GM19238 (cell line): ENCODE measurements at regions not wholly inside any gene's neighbourhood (a gene's known extent, or its start where the extent isn't known, plus 50 kb on each side); places are given as distances from the start of the nearest gene placed in this dataset.
A peak's percentile ranks its signal among the peaks of the same experiment; 100 is the strongest.
"Not testable (repeated sequence)": the region's sequence is repeated elsewhere in the genome, so short reads cannot be mapped to it uniquely, and the experiment has no call there.

Experiments used
- DNase-seq: peaks from one replicate; pipeline ENCODE4 v3.0.0; 2011; ENCODE audit warnings: low spot score; ENCODE audit not compliant: insufficient read length

GRCh38 chr7:136130511-136131303 lies 153.5 kb upstream of the MTPN start:
- no peak for DNase-seq

GRCh38 chr7:136128050-136128449 lies 150.9 kb upstream of the MTPN start:
- no peak for DNase-seq

DNA sequence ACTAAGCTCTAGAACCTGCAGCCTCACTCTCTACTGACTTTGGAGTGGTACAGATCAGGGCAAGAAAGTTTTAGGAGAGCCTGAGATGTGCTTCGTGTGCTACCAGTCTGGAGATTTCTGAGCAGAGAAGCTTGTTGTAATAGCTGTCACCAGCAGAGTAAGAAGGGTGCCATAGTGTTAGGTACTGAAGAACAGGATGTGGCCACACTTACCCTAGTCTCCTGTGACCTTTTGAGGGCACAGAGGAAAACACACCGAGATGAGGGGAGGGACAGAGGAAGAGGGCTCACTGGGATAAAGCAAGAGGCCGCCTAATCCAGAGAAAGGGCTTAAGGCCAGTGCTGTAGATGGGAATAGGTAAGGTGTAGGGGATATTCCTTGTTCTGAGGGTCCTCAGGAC lies 146.2 kb upstream of the MTPN start:
- DNase-seq = no peak

DNA sequence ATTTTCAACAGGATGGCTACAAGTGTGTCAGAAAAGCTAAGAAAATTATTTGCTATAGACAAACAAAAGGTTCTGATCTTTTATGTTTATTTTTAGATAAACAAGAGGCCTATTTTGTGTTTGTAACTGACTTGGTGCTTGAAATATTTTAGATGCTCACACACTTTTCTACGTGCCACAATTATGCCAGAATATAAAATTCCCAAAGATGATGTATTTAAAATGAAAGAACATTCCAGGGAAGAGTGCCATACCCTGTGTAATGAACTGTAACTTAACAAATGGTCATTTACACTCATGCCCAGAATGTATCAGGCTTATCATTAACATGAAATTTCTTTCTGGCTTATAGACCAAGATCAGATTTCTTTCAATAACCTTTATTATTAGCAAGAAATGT lies 144.9 kb upstream of the MTPN start:
- no peak for DNase-seq

DNA sequence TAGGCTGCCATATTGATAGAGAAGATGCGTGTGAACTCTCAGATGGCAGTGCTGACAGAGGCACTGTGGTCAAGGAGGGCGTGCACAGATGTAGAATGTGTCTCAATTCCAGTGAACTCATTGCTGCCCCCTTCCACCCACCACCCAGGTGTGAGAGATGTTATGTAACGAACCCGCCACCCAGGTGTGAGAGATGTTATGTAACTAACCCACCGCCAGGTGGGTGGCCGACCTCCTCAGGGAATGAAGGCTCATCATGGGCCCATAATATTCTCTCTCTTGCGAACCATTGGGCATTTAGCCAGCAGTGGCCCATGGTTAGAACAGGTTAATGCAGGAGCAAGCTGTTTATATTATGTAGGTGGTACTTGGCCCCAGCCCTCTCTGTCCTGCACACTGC lies 140.4 kb upstream of the MTPN start:
- DNase-seq = no peak

DNA sequence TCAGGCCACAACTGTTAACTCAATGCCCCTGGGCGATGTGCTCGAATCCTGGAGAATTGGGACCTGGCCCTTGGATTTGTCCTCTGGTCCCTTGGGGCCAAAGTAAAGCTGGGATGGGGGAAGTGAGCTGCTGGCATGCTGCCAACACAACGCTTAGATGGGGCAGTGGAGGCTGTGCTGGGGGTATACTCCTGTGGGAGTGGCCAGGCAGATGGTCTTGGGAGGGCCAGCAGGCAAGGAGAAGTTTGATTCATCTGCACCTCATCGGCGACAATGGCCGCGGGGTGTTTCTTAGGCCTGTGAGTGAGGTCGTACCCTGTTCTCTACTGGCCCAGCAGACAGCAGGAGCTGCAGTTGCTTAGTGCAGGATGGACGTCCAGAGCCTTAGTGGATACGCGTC lies 139.0 kb upstream of the MTPN start:
- DNase-seq = no peak

DNA sequence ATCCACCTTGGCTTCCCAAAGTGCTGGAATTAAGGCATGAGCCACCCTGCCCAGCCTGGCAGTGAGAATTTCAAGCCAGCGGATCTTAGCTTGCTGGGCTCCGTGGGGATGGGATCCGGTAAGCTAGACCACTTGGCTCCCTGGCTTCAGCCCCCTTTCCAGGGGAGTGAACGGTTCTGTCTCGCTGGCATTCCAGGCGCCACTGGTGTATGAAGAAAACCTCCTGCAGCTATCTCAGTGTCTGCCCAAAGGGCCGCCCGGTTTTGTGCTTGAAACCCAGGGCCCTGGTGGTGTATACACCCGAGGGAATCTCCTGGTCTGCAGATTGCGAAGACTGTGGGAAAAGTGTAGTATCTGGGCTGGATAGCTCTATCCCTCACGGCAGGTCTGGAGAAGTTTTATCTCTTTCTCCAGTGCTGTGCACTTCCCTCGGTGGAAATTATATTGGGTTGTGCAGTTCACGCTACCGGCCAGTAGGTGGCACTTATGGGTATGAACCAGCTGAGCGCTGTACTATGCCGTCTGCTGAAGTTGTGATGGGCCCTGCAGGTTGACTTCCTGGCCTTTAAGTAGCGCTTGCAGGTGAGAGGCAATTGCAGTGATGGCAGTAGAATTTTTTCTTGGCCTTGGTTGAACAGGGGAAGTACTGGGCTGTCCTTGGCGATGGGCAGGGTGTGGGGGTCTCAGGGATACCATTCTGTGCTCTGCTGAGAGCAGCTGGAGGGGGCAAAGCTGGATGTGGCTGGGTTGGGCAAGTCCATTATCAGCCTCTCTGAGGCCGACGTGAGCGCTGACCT lies 138.0 kb upstream of the MTPN start:
- peak; percentile 23 for DNase-seq

DNA sequence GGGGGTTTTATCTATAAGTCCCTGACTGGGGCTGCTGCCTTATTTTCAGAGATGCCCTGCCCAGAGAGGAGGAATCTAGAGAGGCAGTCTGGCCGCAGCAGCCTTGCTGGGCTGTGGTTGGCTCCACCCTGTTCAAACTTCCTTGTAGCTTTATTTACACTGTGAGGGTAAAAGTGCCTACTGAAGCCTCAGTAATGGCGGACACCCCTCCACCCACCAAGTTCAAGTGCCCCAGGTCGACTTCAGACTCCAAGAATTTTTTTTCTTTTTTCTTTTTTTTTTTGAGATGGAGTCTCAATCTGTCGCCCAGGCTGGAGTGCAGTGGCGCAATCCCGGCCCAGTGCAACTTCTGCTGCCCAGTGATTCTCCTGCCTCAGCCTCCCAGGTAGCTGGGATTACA lies 137.3 kb upstream of the MTPN start:
- DNase-seq = not testable (repeated sequence)

GRCh38 chr7:136109037-136109436 lies 131.9 kb upstream of the MTPN start:
- not testable (repeated sequence) for DNase-seq

GRCh38 chr7:136105191-136105590 lies 128.0 kb upstream of the MTPN start:
- no peak for DNase-seq

DNA sequence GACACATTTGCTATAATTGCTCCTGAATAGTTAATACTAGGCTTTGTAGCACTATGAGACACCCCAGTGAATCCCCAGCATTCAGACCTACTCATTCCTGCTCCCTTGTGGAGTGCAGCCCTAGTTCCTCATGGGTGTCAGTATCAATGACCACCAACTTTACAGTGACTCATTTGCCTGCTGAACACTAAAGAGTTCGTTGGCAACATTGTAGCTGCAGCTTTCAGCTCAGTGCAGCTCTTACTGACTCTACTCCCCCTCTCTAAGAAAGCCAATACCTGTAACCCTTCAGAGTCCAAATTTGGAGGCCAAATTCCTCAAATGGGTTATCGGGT lies 127.1 kb upstream of the MTPN start:
- DNase-seq = no peak

DNA sequence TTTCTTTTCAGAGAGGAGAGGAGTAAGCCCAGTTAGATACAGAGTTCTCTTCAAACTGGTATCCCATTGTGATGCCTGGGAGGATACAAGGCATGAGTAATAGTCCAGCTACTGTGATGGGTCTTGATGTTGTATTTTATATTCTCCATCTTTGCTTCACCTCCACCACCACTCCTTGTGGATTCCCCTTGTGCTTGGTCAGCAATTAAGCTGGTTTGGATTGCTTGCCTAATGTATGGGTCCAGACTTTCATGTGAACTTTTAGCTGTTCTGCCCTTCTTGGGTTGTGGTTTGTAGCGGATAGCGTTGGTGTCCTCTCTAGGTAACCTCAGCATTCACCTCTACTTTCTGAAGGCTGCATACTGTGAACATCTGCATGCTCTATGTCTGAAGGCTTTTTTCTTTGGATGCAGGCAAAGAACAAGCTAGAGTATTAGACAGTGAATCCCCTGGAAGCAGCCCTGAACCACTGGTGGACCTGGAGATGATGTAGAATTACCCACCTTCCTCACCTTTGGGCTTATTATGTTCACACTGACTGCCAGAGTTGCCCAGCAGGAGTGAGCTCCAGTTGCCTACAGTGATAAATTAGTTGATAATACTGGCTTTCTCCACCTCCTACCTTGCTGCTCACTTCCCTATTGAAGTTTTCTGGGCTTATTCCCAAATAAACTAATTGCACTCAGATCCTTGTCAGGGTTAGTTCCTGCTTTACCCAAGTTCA lies 126.5 kb upstream of the MTPN start:
- no peak for DNase-seq

DNA sequence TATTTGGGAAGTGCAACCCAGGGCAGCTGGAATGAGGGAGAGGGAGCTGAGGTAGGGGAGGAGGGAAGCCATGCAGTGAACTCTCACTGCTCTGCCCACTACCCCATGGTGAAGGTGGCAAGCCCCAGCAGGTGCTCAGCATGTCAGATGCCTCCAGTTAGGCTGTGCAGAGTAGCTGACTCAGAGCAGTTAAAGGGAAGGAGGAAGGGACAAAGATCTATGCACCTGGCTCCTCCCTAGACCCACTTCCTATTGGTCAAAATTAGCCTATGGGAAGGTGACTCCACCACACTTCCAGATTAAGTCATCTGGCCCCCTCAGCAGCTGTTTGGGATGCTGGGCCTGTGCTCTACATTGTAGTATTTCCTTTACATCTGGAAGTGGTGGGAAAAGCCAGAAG lies 125.7 kb upstream of the MTPN start:
- no peak for DNase-seq

DNA sequence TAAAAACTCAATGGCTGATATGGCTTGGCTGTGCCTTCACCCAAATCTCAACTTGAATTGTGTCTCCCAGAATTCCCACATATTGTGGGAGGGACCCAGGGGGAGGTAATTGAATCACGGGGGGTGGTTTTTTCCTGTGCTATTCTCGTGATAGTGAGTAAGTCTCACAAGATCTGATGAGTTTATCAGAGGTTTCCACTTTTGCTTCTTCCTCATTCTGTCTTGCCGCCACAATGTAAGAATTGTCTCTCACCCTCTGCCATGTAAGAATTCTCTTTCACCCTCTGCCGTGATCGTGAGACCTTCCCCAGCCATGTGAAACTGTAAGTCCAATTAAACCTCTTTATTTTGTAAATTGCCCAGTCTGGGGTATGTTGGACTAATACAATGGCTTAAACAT lies 115.6 kb upstream of the MTPN start:
- DNase-seq = not testable (repeated sequence)

- no peak for DNase-seq
Measured at GRCh38 chr7:136087881-136088280, 110.7 kb upstream of the MTPN start.

DNA sequence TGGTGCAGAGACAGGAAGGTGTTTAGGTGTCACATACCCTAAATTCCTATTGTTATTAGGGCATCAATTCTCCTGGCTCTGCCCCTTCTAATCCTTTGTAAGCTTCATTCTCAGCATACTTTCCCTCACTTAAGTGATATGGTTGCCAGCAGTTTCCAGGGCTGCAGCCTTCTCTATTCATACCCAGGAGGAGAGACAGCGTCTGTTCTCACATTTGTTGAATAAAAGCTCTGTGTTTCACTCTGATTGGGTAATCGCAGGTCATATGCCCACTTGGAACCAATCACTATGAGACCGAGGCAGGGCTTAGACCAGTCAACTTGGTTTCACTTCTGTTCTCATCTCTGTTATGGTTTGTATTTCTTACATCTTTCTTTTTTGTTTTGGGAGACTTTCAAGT lies 109.6 kb upstream of the MTPN start:
- no peak for DNase-seq

DNA sequence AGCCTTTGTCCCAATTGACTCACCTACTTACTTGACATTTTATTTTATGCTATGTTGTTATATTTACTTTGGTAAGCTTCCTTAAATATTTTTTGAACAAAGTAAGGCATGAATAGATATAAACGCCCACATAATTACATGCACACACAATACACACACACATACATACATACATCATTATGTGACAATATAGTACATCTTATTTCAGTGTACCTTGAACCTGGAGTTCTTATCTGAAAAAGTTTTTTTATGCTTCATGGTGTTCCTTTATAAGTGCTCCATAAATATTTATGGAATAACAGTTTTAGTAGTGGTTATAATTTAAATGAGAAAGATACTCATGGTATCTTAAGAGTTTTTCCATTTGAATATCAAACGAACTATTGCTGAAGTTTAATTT lies 102.8 kb upstream of the MTPN start:
- no peak for DNase-seq

- no peak for DNase-seq
Measured at GRCh38 chr7:136079478-136079892, 102.3 kb upstream of the MTPN start.

DNA sequence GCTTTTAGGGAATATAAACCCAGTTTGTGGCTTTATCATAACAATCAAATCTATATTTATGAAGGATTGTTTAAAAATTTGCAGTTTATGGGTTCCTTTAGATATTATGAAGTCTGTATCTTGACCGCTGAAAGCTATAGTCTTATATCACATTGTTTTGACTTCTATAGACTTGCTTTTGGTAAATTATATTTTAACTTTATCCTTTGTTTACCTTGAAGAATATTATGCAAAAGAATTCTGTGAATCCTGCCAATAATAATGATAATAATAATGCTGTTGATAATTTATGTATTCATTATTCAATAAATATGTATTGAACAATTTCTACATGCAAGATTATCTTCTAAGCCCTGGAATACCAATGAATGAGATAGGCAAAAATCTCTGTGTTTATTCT lies 101.9 kb upstream of the MTPN start:
- no peak for DNase-seq

DNA sequence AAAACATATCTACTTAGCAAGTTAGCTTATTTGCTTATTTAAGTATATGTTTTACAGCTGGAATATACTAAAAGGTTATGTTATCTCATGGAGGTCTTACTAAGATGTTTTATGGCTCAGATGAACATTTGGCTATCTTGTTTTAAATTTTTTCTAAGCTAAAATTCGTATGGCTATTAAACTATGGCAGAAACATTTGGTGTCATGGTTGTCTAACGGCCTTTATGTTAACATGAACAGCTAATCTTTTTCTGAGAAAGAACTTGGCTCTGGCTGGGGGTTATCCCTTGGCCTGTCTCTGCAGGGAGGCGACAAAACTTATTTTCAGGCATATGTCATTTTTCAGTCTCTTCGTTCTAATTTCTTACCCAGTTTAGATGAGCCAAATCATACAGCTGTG lies 101.5 kb upstream of the MTPN start:
- DNase-seq = no peak

DNA sequence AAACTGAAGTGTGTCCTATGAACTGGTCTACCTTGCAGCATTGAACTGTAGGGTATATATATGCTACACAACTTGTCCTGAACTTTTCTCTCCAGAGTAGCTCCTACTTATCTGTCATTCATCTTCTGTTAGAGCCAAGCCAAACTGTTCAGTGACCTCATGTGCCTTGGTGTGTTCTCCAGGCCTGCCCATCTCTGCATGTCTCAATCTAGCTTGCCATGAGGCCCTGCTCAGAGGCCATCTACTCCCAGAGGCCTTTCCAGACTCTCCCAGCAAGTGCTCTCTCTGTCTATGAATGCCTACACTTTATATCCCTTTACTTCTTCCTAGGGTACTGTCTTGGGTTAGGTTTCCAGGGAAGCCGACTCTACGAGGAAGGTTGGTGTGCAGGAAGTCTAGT lies 99.8 kb upstream of the MTPN start:
- DNase-seq = no peak

GRCh38 chr7:136074843-136075242 lies 97.7 kb upstream of the MTPN start:
- DNase-seq = no peak
